HepG2 (cell line): ENCODE measurements at regions not wholly inside any gene's neighbourhood (a gene's known extent, or its start where the extent isn't known, plus 50 kb on each side); places are given as distances from the start of the nearest gene placed in this dataset.
"Not testable (repeated sequence)": the region's sequence is repeated elsewhere in the genome, so short reads cannot be mapped to it uniquely, and the experiment has no call there.

ENCODE experiments used
- ATAC-seq: fragments of 200-7000 bp; cut with Tn5 transposase; 3 replicates; pipeline ENCODE4 v1.9.1; 2020; ENCODE audit warnings: mild to moderate bottlenecking, moderate library complexity
- BruUV-seq: library from RNA; stranded (reverse); fragments of 400-500 nt; replicated peaks from 2 replicates; lab custom pipeline; 2021; lab: Mats Ljungman, UMichigan
- CTCF ChIA-PET: fragments of 300-600 bp; formaldehyde crosslinking; extraction: SDS; loops from one replicate; lab custom pipeline; 2021; ENCODE audit warnings: low total read pairs, inconsistent platforms, low intra/inter-chr PET ratio; lab: Yijun Ruan, JAX
- POLR2A ChIA-PET: fragments of 350-600 bp; sonication (Branson Sonifier 250); formaldehyde crosslinking; loops from one replicate; lab custom pipeline; 2020; ENCODE audit warnings: antibody characterized with exemption, inconsistent platforms; lab: Yijun Ruan, JAX
- DNase-seq: peaks from one replicate; pipeline ENCODE4 v3.0.0-alpha.2; 2015; ENCODE audit warnings: low spot score
- FAIRE-seq: peaks from 3 replicates; lab custom pipeline; 2011; peaks lifted over from hg19 to GRCh38; lab: Jason Lieb, UNC
- H2AFZ ChIP-seq: one replicate; pipeline ENCODE4 v1.6.1; 2011; ENCODE audit warnings: low read length, inconsistent platforms
- H3K27ac ChIP-seq: fragments of 300-600 bp; 3 replicates; pipeline ENCODE4 v1.8.0; 2011; ENCODE audit warnings: mixed run types, mild to moderate bottlenecking, mixed read lengths, low read length, inconsistent platforms; ENCODE audit not compliant: insufficient read depth; ENCODE audit errors: extremely low read length
- H3K27me3 ChIP-seq, 2 experiments: fragments of 200-600 bp in 1 of 2; 2 replicates in 1 of 2; 3 replicates in 1 of 2; pipeline versions ENCODE4 v1.6.0 to v1.8.0; 2011; ENCODE audit warnings: low read length in 2 of 2, mild to moderate bottlenecking in 2 of 2, moderate library complexity in 2 of 2, inconsistent platforms in 1 of 2; ENCODE audit not compliant: insufficient read depth in 2 of 2, control insufficient read depth in 1 of 2
- H3K36me3 ChIP-seq, 2 experiments: fragments of 200-600 bp in 1 of 2; replicated peaks in 1 of 2; 2 replicates in 1 of 2; 3 replicates in 1 of 2; pipeline versions ENCODE4 v1.5.1 to v1.8.0; 2011; ENCODE audit warnings: low read length in 2 of 2, inconsistent platforms in 1 of 2; ENCODE audit not compliant: insufficient read depth in 2 of 2, control insufficient read depth in 1 of 2
- H3K4me1 ChIP-seq: 2 replicates; pipeline ENCODE4 v1.5.1; 2012; ENCODE audit warnings: low read length, inconsistent platforms; ENCODE audit not compliant: insufficient read depth
- H3K4me2 ChIP-seq: 2 replicates; pipeline ENCODE4 v1.6.0; 2011; ENCODE audit warnings: low read depth, low read length, inconsistent platforms
- H3K4me3 ChIP-seq, 3 experiments: fragments of 200-600 bp in 1 of 3; sonication (generic), shearing (Covaris generic) in 1 of 3; replicated peaks in 1 of 3; 2 replicates each; pipeline ENCODE4 v1.5.1; 2011 to 2016; ENCODE audit warnings: low read length in 3 of 3, inconsistent platforms in 2 of 3, low read depth in 2 of 3, mild to moderate bottlenecking in 2 of 3, control low read depth in 1 of 3, mixed read lengths in 1 of 3; ENCODE audit not compliant: insufficient read depth in 1 of 3
- H3K79me2 ChIP-seq: one replicate; pipeline ENCODE4 v1.6.1; 2011; ENCODE audit warnings: low read length, inconsistent platforms; ENCODE audit not compliant: insufficient read depth
- H3K9ac ChIP-seq: 2 replicates; pipeline ENCODE4 v1.6.0; 2011; ENCODE audit warnings: mild to moderate bottlenecking, low read depth, low read length, inconsistent platforms; ENCODE audit not compliant: insufficient read depth
- H3K9me3 ChIP-seq: 2 replicates; pipeline ENCODE4 v1.5.1; 2012; ENCODE audit warnings: mild to moderate bottlenecking, low read length
- H4K20me1 ChIP-seq: 2 replicates; pipeline ENCODE4 v1.6.0; 2011; ENCODE audit warnings: inconsistent platforms, mild to moderate bottlenecking, low read length, moderate library complexity; ENCODE audit not compliant: insufficient read depth
- GABPA ChIP-seq, 2 experiments: IDR thresholded peaks; 2 replicates each; pipeline ENCODE4 v1.6.1; 2011 to 2016; ENCODE audit warnings: low read depth in 2 of 2, low read length in 1 of 2, missing biosample characterization in 1 of 2, missing genetic modification characterization in 1 of 2
- MAFK ChIP-seq, 2 experiments: IDR thresholded peaks in 1 of 2; conservative IDR thresholded peaks in 1 of 2; 2 replicates each; pipeline ENCODE4 v1.6.1; 2011; ENCODE audit warnings: improper control_type of control experiment in 2 of 2, low read length in 2 of 2
- WGBS: methylation state at CpG from one replicate; pipeline ENCODE4 v1.1.6; 2017; ENCODE audit warnings: low lambda C conversion rate; 5-methylcytosine and 5-hydroxymethylcytosine counted together
- in situ Hi-C: cut with HindIII; loops from 2 replicates; pipeline ENCODE4 v1.10.0; 2017; ENCODE audit warnings: low pct_unique_long_range_greater_than_20kb; ENCODE audit not compliant: extremely low pct_ligation_motif_present
- intact Hi-C: fragments of 100-400 bp; cut with micrococcal nuclease; formaldehyde crosslinking; loops from one replicate; pipeline ENCODE4 v1.10.0; 2022; ENCODE audit not compliant: unreplicated experiment
- TF ChIP-seq, protein P1 (sequence below): sonication (generic); formaldehyde crosslinking; IDR thresholded peaks from 2 replicates; pipeline ENCODE4 v1.5.1; 2020; ENCODE audit warnings: mild to moderate bottlenecking, missing genetic modification reagents, moderate library complexity

DNA sequence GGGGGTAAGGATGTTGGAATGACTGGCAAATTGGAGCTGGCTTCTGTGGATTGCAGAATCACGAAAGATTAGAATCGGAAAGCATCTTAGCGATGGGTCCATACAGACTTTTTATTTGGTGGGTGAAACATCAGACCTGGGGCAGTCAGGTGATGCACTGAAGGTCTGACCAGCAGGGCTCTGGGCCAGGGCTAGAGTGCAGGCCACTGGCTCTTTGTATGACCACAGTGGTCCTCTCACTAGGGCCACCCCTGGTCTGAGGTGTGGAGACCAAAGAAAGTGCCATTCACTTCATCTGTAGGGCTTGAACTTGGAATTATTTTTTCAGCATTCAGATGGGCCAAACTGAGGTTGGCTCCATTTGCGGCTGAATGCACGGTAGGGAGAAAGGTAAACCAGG, 306.4 kb downstream of the RPS6KC1 start (continued):
- TF ChIP-seq, protein P1, sequence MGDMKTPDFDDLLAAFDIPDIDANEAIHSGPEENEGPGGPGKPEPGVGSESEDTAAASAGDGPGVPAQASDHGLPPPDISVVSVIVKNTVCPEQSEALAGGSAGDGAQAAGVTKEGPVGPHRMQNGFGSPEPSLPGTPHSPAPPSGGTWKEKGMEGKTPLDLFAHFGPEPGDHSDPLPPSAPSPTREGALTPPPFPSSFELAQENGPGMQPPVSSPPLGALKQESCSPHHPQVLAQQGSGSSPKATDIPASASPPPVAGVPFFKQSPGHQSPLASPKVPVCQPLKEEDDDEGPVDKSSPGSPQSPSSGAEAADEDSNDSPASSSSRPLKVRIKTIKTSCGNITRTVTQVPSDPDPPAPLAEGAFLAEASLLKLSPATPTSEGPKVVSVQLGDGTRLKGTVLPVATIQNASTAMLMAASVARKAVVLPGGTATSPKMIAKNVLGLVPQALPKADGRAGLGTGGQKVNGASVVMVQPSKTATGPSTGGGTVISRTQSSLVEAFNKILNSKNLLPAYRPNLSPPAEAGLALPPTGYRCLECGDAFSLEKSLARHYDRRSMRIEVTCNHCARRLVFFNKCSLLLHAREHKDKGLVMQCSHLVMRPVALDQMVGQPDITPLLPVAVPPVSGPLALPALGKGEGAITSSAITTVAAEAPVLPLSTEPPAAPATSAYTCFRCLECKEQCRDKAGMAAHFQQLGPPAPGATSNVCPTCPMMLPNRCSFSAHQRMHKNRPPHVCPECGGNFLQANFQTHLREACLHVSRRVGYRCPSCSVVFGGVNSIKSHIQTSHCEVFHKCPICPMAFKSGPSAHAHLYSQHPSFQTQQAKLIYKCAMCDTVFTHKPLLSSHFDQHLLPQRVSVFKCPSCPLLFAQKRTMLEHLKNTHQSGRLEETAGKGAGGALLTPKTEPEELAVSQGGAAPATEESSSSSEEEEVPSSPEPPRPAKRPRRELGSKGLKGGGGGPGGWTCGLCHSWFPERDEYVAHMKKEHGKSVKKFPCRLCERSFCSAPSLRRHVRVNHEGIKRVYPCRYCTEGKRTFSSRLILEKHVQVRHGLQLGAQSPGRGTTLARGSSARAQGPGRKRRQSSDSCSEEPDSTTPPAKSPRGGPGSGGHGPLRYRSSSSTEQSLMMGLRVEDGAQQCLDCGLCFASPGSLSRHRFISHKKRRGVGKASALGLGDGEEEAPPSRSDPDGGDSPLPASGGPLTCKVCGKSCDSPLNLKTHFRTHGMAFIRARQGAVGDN = no peak
- TF ChIP-seq GABPA (IDR thresholded peaks at IDR 0.05; ENCODE audit: low read depth, low read length) (no peak), GABPA (CRISPR knock-in tag; IDR thresholded peaks at IDR 0.05; ENCODE audit: low read depth) (no peak)

DNA sequence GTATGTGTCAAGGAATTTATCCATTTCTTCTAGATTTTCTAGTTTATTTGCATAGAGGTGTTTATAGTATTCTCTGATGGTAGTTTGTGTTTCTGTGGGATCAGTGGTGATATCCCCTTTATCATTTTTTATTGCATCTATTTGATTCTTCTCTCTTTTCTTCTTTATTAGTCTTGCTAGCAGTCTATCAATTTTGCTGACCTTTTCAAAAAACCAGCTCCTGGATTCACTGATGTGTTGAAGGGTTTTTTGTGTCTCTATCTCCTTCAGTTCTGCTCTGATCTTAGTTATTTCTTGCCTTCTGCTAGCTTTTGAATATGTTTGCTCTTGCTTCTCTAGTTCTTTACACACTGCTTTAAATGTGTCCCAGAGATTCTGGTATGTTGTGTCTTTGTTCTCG, 307.3 kb downstream of the RPS6KC1 start:
- H3K4me2 ChIP-seq, H3K4me3 ChIP-seq, BruUV-seq, FAIRE-seq, H3K4me1 ChIP-seq, H3K9ac ChIP-seq, H3K79me2 ChIP-seq, intact Hi-C loops, H2AFZ ChIP-seq, CTCF ChIA-PET, in situ Hi-C loops, H3K27ac ChIP-seq, DNase-seq, H3K9me3 ChIP-seq, H4K20me1 ChIP-seq, H3K27me3 ChIP-seq, H3K36me3 ChIP-seq, ATAC-seq: not testable (repeated sequence)
- POLR2A ChIA-PET = interaction anchor here (1.6 kb wide), 1 partner anchor 14 kb away, joined by 4 read pairs; no protein-coding TSS in a partner anchor
- WGBS = 41% methylated on average over 1 of the region's 1 CpG
- peak; percentile 7 to 43; a peak in 2 of 4 replicates for TF ChIP-seq MAFK (conservative IDR thresholded peaks at IDR 0.05 in 1 of 2, IDR thresholded peaks at IDR 0.05 in 1 of 2; ENCODE audit: low read length in 2 of 2)
